Mesenchymal stem cell (in vitro differentiated cells and primary cell): ENCODE measurements at regions not wholly inside any gene's neighbourhood (a gene's known extent, or its start where the extent isn't known, plus 50 kb on each side); places are given as distances from the start of the nearest gene placed in this dataset.

Source experiments
- DNase-seq: peaks from one replicate; pipeline ENCODE4 v3.0.0-alpha.2; 2013
- H2AFZ ChIP-seq: one replicate; pipeline ENCODE4 v1.6.1; 2013; ENCODE audit warnings: low read depth, mild to moderate bottlenecking, control low read depth, inconsistent platforms, low read length, moderate library complexity
- H2AK5ac ChIP-seq: 2 replicates; pipeline ENCODE4 v1.6.1; 2013; ENCODE audit warnings: low read length, moderate library complexity, mild to moderate bottlenecking, inconsistent platforms; ENCODE audit not compliant: severe bottlenecking
- H2BK120ac ChIP-seq: one replicate; pipeline ENCODE4 v1.6.1; 2013; ENCODE audit warnings: low read depth, mild to moderate bottlenecking, inconsistent platforms, low read length, moderate library complexity
- H2BK12ac ChIP-seq, 2 experiments: one replicate each; pipeline ENCODE4 v1.6.1; 2013; ENCODE audit warnings: inconsistent platforms in 2 of 2, low read length in 2 of 2, mild to moderate bottlenecking in 2 of 2, moderate library complexity in 2 of 2, control low read depth in 1 of 2
- H2BK15ac ChIP-seq: one replicate; pipeline ENCODE4 v1.6.1; 2013; ENCODE audit warnings: mild to moderate bottlenecking, low read depth, inconsistent platforms; ENCODE audit not compliant: poor library complexity, severe bottlenecking
- H2BK5ac ChIP-seq: 2 replicates; pipeline ENCODE4 v1.6.1; 2013; ENCODE audit warnings: low read depth, mild to moderate bottlenecking, low read length, control low read depth, inconsistent platforms; ENCODE audit not compliant: poor library complexity, severe bottlenecking
- H3K14ac ChIP-seq, 2 experiments: one replicate each; pipeline ENCODE4 v1.6.1; 2013; ENCODE audit warnings: inconsistent platforms in 2 of 2, low read length in 2 of 2, control low read depth in 1 of 2, mild to moderate bottlenecking in 1 of 2, moderate library complexity in 1 of 2
- H3K18ac ChIP-seq, 2 experiments: one replicate each; pipeline ENCODE4 v1.6.1; 2013; ENCODE audit warnings: inconsistent platforms in 2 of 2, low read length in 2 of 2, control low read depth in 1 of 2, low read depth in 1 of 2, mild to moderate bottlenecking in 1 of 2
- H3K23ac ChIP-seq, 2 experiments: one replicate each; pipeline ENCODE4 v1.6.1; 2013; ENCODE audit warnings: inconsistent platforms in 2 of 2, low read length in 2 of 2, mild to moderate bottlenecking in 2 of 2, moderate library complexity in 2 of 2, control low read depth in 1 of 2
- H3K27ac ChIP-seq: 2 replicates; pipeline ENCODE4 v1.5.1; 2013; ENCODE audit warnings: mild to moderate bottlenecking, moderate library complexity, low read length, control low read depth, inconsistent platforms; ENCODE audit not compliant: poor library complexity, severe bottlenecking
- H3K27me3 ChIP-seq, 2 experiments: 2 replicates each; pipeline versions ENCODE4 v1.6.1 to v1.7.0; 2013; ENCODE audit warnings: low read length in 2 of 2, mild to moderate bottlenecking in 2 of 2, moderate library complexity in 2 of 2, control low read depth in 1 of 2, inconsistent platforms in 1 of 2; ENCODE audit not compliant: control insufficient read depth in 1 of 2, insufficient read depth in 1 of 2
- H3K36me3 ChIP-seq, 2 experiments: 2 replicates each; pipeline versions ENCODE4 v1.6.1 to v1.7.0; 2013; ENCODE audit warnings: low read length in 2 of 2, control low read depth in 1 of 2, inconsistent platforms in 1 of 2, low read depth in 1 of 2, mild to moderate bottlenecking in 1 of 2; ENCODE audit not compliant: insufficient read depth in 2 of 2, control insufficient read depth in 1 of 2
- H3K4ac ChIP-seq, 2 experiments: one replicate each; pipeline ENCODE4 v1.6.1; 2013; ENCODE audit warnings: inconsistent platforms in 2 of 2, low read length in 2 of 2, mild to moderate bottlenecking in 2 of 2, moderate library complexity in 2 of 2, control low read depth in 1 of 2, low read depth in 1 of 2
- H3K4me1 ChIP-seq: 2 replicates; pipeline ENCODE4 v1.6.1; 2013; ENCODE audit warnings: low read depth, low read length, control low read depth; ENCODE audit not compliant: control insufficient read depth, insufficient read depth
- H3K4me2 ChIP-seq: 2 replicates; pipeline ENCODE4 v1.6.1; 2013; ENCODE audit warnings: low read length, mild to moderate bottlenecking, inconsistent platforms; ENCODE audit not compliant: poor library complexity, severe bottlenecking
- H3K4me3 ChIP-seq, 2 experiments: 2 replicates each; pipeline versions ENCODE4 v1.5.1 to v1.7.0; 2013; ENCODE audit warnings: low read length in 2 of 2, mild to moderate bottlenecking in 2 of 2, control low read depth in 1 of 2, low read depth in 1 of 2; ENCODE audit not compliant: insufficient read depth in 1 of 2
- H3K79me1 ChIP-seq: replicated peaks from 2 replicates; pipeline ENCODE4 v1.6.1; 2013; ENCODE audit warnings: mild to moderate bottlenecking, control low read depth, low read length, inconsistent platforms; ENCODE audit not compliant: poor library complexity, severe bottlenecking
- H3K9ac ChIP-seq: 2 replicates; pipeline ENCODE4 v1.7.0; 2013; ENCODE audit warnings: mild to moderate bottlenecking, low read length, moderate library complexity
- H3K9me3 ChIP-seq: 2 replicates; pipeline ENCODE4 v1.7.0; 2013; ENCODE audit warnings: mild to moderate bottlenecking, low read length; ENCODE audit not compliant: control insufficient read depth
- H4K8ac ChIP-seq: one replicate; pipeline ENCODE4 v1.6.1; 2013; ENCODE audit warnings: inconsistent platforms, mild to moderate bottlenecking, low read length, moderate library complexity
- H4K91ac ChIP-seq: one replicate; pipeline ENCODE4 v1.6.1; 2013; ENCODE audit warnings: mild to moderate bottlenecking, low read length, inconsistent platforms
- WGBS: methylation state at CpG from one replicate; pipeline ENCODE4 v1.1.7; 2013; ENCODE audit warnings: mixed read lengths; 5-methylcytosine and 5-hydroxymethylcytosine counted together

- H3K4me3 ChIP-seq = no peak overlapping the region
- no peak overlapping the region for H3K27ac ChIP-seq
- H3K9ac ChIP-seq = no peak overlapping the region
- H3K4me1 ChIP-seq = no peaks in the 10 kb centered on the region
- no peak for DNase-seq
- H3K9me3 ChIP-seq = no peaks in the 10 kb centered on the region
- no peak overlapping the region for H4K91ac ChIP-seq
- no peaks in the 10 kb centered on the region for H3K79me1 ChIP-seq
- H2BK12ac ChIP-seq = no peak overlapping the region
- H4K8ac ChIP-seq = no peak overlapping the region
- 94% methylated on average over 2 of the region's 4 CpGs for WGBS
- H2BK15ac ChIP-seq = no peak overlapping the region
- H2BK5ac ChIP-seq = no peak overlapping the region
- H2AK5ac ChIP-seq = no peak overlapping the region
- no peaks in the 10 kb centered on the region for H3K36me3 ChIP-seq
- H3K18ac ChIP-seq = no peak overlapping the region
- no peak overlapping the region for H3K4ac ChIP-seq
- no peak overlapping the region for H3K23ac ChIP-seq
- no peak overlapping the region for H2AFZ ChIP-seq
- H2BK120ac ChIP-seq = no peak overlapping the region
- H3K27me3 ChIP-seq = no peaks in the 10 kb centered on the region
- H3K4me2 ChIP-seq = no peak overlapping the region
- H3K14ac ChIP-seq = no peak overlapping the region
Measured at GRCh38 chr1:96075704-96076455, 645.7 kb upstream of the PTBP2 start.

GRCh38 chr1:96076589-96076988, 645.0 kb upstream of the PTBP2 start:
- Histone ChIP-seq H3K36me3 (no peaks in the 10 kb centered on the region), H2AFZ (no peak overlapping the region), H2BK15ac (no peak overlapping the region), H3K23ac (no peak overlapping the region), H3K4me1 (no peaks in the 10 kb centered on the region), H3K4me2 (no peak overlapping the region), H3K27me3 (no peaks in the 10 kb centered on the region), H2AK5ac (no peak overlapping the region), H4K91ac (no peak overlapping the region), H3K9ac (no peak overlapping the region), H3K79me1 (no peaks in the 10 kb centered on the region), H4K8ac (no peak overlapping the region), H3K9me3 (no peaks in the 10 kb centered on the region), H3K27ac (no peak overlapping the region), H3K4me3 (no peak overlapping the region), H2BK5ac (no peak overlapping the region), H3K4ac (no peak overlapping the region), H3K14ac (no peak overlapping the region), H2BK12ac (no peak overlapping the region), H2BK120ac (no peak overlapping the region), H3K18ac (no peak overlapping the region)
- WGBS = 100% methylated on average over 1 of the region's 2 CpGs
- no peak for DNase-seq

DNA sequence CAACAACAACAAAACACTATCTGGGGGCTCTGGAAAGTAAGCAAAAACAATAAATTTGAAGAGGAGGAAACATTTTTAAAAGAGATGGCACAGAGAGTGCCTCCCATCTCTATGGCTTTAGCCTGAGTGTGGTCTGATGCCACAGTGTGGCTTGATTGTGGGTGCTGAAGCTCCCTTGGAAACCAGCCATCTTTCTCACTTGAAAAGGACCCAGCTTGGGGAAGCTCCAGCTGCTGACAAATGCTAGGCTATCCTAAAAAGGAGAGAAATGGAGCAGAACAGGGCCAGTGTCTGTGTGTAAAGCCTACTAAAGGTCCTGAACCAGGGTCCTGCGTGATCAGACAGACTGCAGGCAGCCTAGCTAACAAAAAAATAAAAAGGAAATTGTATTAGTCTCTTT, 642.0 kb upstream of the PTBP2 start:
- H2BK5ac ChIP-seq = no peak overlapping the region

DNA sequence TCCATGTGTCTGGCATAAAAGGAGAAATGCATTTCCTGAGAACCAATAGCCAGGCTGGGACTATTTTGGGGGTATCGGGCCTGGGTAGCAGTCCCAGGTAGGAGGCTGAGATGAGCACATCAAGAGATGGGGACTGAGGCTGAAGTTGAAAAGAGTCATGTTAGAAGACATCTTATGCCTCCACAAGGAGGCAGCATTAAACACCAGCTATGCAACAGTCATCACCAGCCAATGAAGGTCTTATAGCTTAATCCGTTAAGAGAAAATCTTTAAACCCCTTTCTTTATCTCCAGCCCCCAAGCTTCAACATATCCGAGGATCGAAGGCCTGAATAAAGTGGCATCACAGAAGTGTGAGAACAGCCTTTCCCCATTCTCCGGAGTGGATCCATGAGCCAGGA, 640.7 kb upstream of the PTBP2 start:
- peak; percentile 11 for DNase-seq
- Histone ChIP-seq H3K4me2 (no peak overlapping the region), H2AFZ (peak overlapping the region; percentile 14), H3K36me3 (no peaks in the 10 kb centered on the region), H2AK5ac (no peak overlapping the region), H3K27ac (no peak overlapping the region), H3K4me3 (no peak overlapping the region), H2BK5ac (no peak overlapping the region), H3K23ac (no peak overlapping the region), H3K4me1 (no peaks in the 10 kb centered on the region), H3K27me3 (no peaks in the 10 kb centered on the region), H3K9me3 (peaks cover 10% of the 10 kb centered on the region), H3K9ac (no peak overlapping the region), H4K8ac (no peak overlapping the region), H2BK12ac (no peak overlapping the region), H3K79me1 (no peaks in the 10 kb centered on the region), H4K91ac (no peak overlapping the region), H3K4ac (no peak overlapping the region), H3K18ac (no peak overlapping the region), H2BK15ac (no peak overlapping the region), H2BK120ac (no peak overlapping the region), H3K14ac (no peak overlapping the region)
- 90% methylated on average over 5 of the region's 5 CpGs for WGBS

More for the DNA sequence above, 642.0 kb upstream of the PTBP2 start:
- Histone ChIP-seq H2BK12ac (no peak overlapping the region), H3K18ac (no peak overlapping the region), H4K8ac (no peak overlapping the region), H2BK120ac (no peak overlapping the region), H3K27me3 (no peaks in the 10 kb centered on the region), H3K4ac (no peak overlapping the region), H3K27ac (no peak overlapping the region), H4K91ac (no peak overlapping the region), H2BK15ac (no peak overlapping the region), H3K4me1 (no peaks in the 10 kb centered on the region), H2AK5ac (no peak overlapping the region), H3K4me2 (no peak overlapping the region), H2AFZ (no peak overlapping the region), H3K14ac (no peak overlapping the region), H3K9ac (no peak overlapping the region), H3K23ac (no peak overlapping the region), H3K79me1 (no peaks in the 10 kb centered on the region), H3K9me3 (peaks cover 10% of the 10 kb centered on the region), H3K36me3 (no peaks in the 10 kb centered on the region), H3K4me3 (no peak overlapping the region)
- no peak for DNase-seq
- no CpG with 5 or more reads among the region's 1 CpG for WGBS
